ENCODE measurements at regions not wholly inside any gene's neighbourhood (a gene's known extent, or its start where the extent isn't known, plus 50 kb on each side); places are given as distances from the start of the nearest gene placed in this dataset.

GRCh38 chr5:77948476-77948875 is 172.3 kb upstream of the TBCA start:
- H3F3A ChIP-seq (ENCODE audit: low read length, unreplicated experiment), result no peaks in the 10 kb centered on the region
- H3K36me3 ChIP-seq (ENCODE audit: low read depth, low read length), result no peaks in the 10 kb centered on the region
- no peaks in the 10 kb centered on the region for H4K20me1 ChIP-seq (ENCODE audit: low read length)
- no peaks in the 10 kb centered on the region for H3K27me3 ChIP-seq (ENCODE audit: low read length)
- ChIA-PET CTCF (no interaction called here), POLR2A (ENCODE audit: unreplicated experiment) (no interaction called here)
- no TSS peak for BruUV-seq (replicated peaks)
- intact Hi-C loops (cut with micrococcal nuclease), result loop anchor here (5.0 to 10.0 kb wide), 3 partner anchors 59 to 384 kb away; no protein-coding TSS in a partner anchor
- H2AFZ ChIP-seq (ENCODE audit: low read length), result no peak overlapping the region
- no peak overlapping the region for H3K4me3 ChIP-seq (ENCODE audit: low read length)
- H3K9me2 ChIP-seq (replicated peaks; ENCODE audit: low read length), result no peaks in the 10 kb centered on the region
- no peak for ATAC-seq
- no peaks in the 10 kb centered on the region for H3K79me2 ChIP-seq (ENCODE audit: low read length)
- H3K4me1 ChIP-seq (ENCODE audit: insufficient read depth, low read length), result peaks cover 5% of the 10 kb centered on the region; the same call in 1 of the 2 replicates
- H3K9ac ChIP-seq (ENCODE audit: low read length), result no peak overlapping the region
- H3K27ac ChIP-seq (ENCODE audit: low read length), result no peak overlapping the region
- no peaks in the 10 kb centered on the region for H3K9me3 ChIP-seq (ENCODE audit: low read length)
- DNase-seq, result no peak
- H3K4me2 ChIP-seq (ENCODE audit: low read length), result no peak overlapping the region
- TF ChIP-seq EZH2phosphoT487 (IDR thresholded peaks at IDR 0.05; ENCODE audit: borderline replicate concordance, low read length) (no peak), CTCF (conservative IDR thresholded peaks at IDR 0.05; ENCODE audit: low read depth, low read length) (no peak), EZH2 (IDR thresholded peaks at IDR 0.05; ENCODE audit: low read length, unreplicated experiment) (no peak)

- no peak overlapping the region for H3K4me3 ChIP-seq (ENCODE audit: low read length)
- ChIA-PET POLR2A (ENCODE audit: unreplicated experiment) (no interaction called here), CTCF (no interaction called here)
- no peak overlapping the region for H2AFZ ChIP-seq (ENCODE audit: low read length)
- no peaks in the 10 kb centered on the region for H3F3A ChIP-seq (ENCODE audit: low read length, unreplicated experiment)
- H3K9me2 ChIP-seq (replicated peaks; ENCODE audit: low read length), result no peaks in the 10 kb centered on the region
- no peaks in the 10 kb centered on the region for H3K4me1 ChIP-seq (ENCODE audit: insufficient read depth, low read length)
- DNase-seq (no peak), ATAC-seq (no peak)
- TF ChIP-seq EZH2 (IDR thresholded peaks at IDR 0.05; ENCODE audit: low read length, unreplicated experiment) (no peak), CTCF (conservative IDR thresholded peaks at IDR 0.05; ENCODE audit: low read depth, low read length) (no peak), EZH2phosphoT487 (IDR thresholded peaks at IDR 0.05; ENCODE audit: borderline replicate concordance, low read length) (no peak)
- no peaks in the 10 kb centered on the region for H3K36me3 ChIP-seq (ENCODE audit: low read depth, low read length)
- H3K4me2 ChIP-seq (ENCODE audit: low read length), result no peak overlapping the region
- H4K20me1 ChIP-seq (ENCODE audit: low read length), result no peaks in the 10 kb centered on the region
- H3K79me2 ChIP-seq (ENCODE audit: low read length), result no peaks in the 10 kb centered on the region
- no TSS peak for BruUV-seq (replicated peaks)
- H3K9ac ChIP-seq (ENCODE audit: low read length), result no peak overlapping the region
- intact Hi-C loops (cut with micrococcal nuclease), result loop anchor here (2.0 to 10.0 kb wide), 4 partner anchors 54 to 382 kb away; no protein-coding TSS in a partner anchor
- H3K27ac ChIP-seq (ENCODE audit: low read length), result no peak overlapping the region
- no peaks in the 10 kb centered on the region for H3K27me3 ChIP-seq (ENCODE audit: low read length)
- no peaks in the 10 kb centered on the region for H3K9me3 ChIP-seq (ENCODE audit: low read length)
Observed at GRCh38 chr5:77947041-77947428, 170.9 kb upstream of the TBCA start.

- Histone ChIP-seq H3K36me3 (ENCODE audit: low read depth, low read length) (no peaks in the 10 kb centered on the region), H3F3A (ENCODE audit: low read length, unreplicated experiment) (no peaks in the 10 kb centered on the region), H4K20me1 (ENCODE audit: low read length) (no peaks in the 10 kb centered on the region), H3K27me3 (ENCODE audit: low read length) (no peaks in the 10 kb centered on the region), H3K4me3 (ENCODE audit: low read length) (no peak overlapping the region), H3K27ac (ENCODE audit: low read length) (no peak overlapping the region), H3K4me2 (ENCODE audit: low read length) (no peak overlapping the region), H3K9me3 (ENCODE audit: low read length) (no peaks in the 10 kb centered on the region), H3K9me2 (replicated peaks; ENCODE audit: low read length) (no peaks in the 10 kb centered on the region), H3K4me1 (ENCODE audit: insufficient read depth, low read length) (no peaks in the 10 kb centered on the region), H2AFZ (ENCODE audit: low read length) (no peak overlapping the region), H3K79me2 (ENCODE audit: low read length) (no peaks in the 10 kb centered on the region), H3K9ac (ENCODE audit: low read length) (no peak overlapping the region)
- DNase-seq (no peak), ATAC-seq (peak; percentile 38)
- POLR2A ChIA-PET (ENCODE audit: unreplicated experiment), result no interaction called here
- CTCF ChIA-PET, result no interaction called here
- BruUV-seq (replicated peaks), result no TSS peak
- TF ChIP-seq EZH2 (IDR thresholded peaks at IDR 0.05; ENCODE audit: low read length, unreplicated experiment) (no peak), EZH2phosphoT487 (IDR thresholded peaks at IDR 0.05; ENCODE audit: borderline replicate concordance, low read length) (no peak), CTCF (conservative IDR thresholded peaks at IDR 0.05; ENCODE audit: low read depth, low read length) (no peak; the same call in 1 of the 2 replicates)
- intact Hi-C loops (cut with micrococcal nuclease), result loop anchor here (1.0 to 10.0 kb wide), 5 partner anchors 54 to 382 kb away; no protein-coding TSS in a partner anchor
Observed at GRCh38 chr5:77946381-77947040, 170.4 kb upstream of the TBCA start.
